Astrocyte of the spinal cord (primary cell): ENCODE measurements at regions not wholly inside any gene's neighbourhood (a gene's known extent, or its start where the extent isn't known, plus 50 kb on each side); places are given as distances from the start of the nearest gene placed in this dataset.

Experiments
- DNase-seq: peaks from one replicate; pipeline ENCODE4 v3.0.0; 2011; ENCODE audit warnings: low read depth, low spot score
- H3K4me3 ChIP-seq: 2 replicates; pipeline ENCODE4 v1.5.1; 2011; ENCODE audit warnings: low read depth, mild to moderate bottlenecking, low read length, moderate library complexity
- CTCF ChIP-seq: IDR thresholded peaks from 2 replicates; pipeline ENCODE4 v1.5.1; 2012; ENCODE audit warnings: low read depth, mild to moderate bottlenecking, low read length, inconsistent platforms
- in situ Hi-C: cut with HindIII; loops from 2 replicates; pipeline ENCODE4 v1.10.0; 2017; ENCODE audit warnings: low sequenced_read_pairs

GRCh38 chr13:71382285-71382684 lies 484.7 kb downstream of the DACH1 start:
- no peak overlapping the region for H3K4me3 ChIP-seq
- DNase-seq: no peak
- in situ Hi-C loops: no loop called here
- TF ChIP-seq CTCF: no peak

DNA sequence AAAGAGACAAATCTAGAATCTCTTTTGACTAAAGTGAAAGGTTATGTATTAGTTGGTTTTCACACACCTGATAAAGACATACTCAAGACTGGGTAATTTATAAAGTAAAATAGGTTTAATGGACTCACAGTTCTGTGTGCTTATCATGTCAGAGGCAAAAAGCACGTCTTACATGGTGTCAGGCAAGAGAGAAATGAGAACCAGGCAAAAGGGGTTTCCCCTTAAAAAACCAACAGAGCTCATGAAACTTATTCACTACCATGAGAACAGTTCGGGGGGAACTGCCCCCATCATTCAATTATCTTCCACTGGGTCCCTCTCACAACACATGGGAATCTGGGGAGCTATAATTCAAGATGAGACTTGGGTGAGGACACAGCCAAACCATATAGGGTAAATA lies 486.8 kb downstream of the DACH1 start:
- DNase-seq: no peak
- no peak overlapping the region for H3K4me3 ChIP-seq
- in situ Hi-C loops: no loop called here
- no peak for TF ChIP-seq CTCF

GRCh38 chr13:71378961-71379905 lies 487.8 kb downstream of the DACH1 start:
- no peak for TF ChIP-seq CTCF
- DNase-seq: peak; percentile 31
- in situ Hi-C loops: no loop called here
- H3K4me3 ChIP-seq: no peak overlapping the region

GRCh38 chr13:71374471-71375049 lies 492.4 kb downstream of the DACH1 start:
- DNase-seq: no peak
- in situ Hi-C loops: no loop called here
- H3K4me3 ChIP-seq: no peak overlapping the region
- no peak for TF ChIP-seq CTCF

GRCh38 chr13:71368336-71368735 lies 498.7 kb downstream of the DACH1 start:
- no peak for TF ChIP-seq CTCF
- no peak overlapping the region for H3K4me3 ChIP-seq
- no peak for DNase-seq
- in situ Hi-C loops: no loop called here

GRCh38 chr13:71360041-71360440 lies 507.0 kb downstream of the DACH1 start:
- no peak for TF ChIP-seq CTCF
- no peak overlapping the region for H3K4me3 ChIP-seq
- in situ Hi-C loops: no loop called here
- DNase-seq: no peak
